HEK293 (cell line): ENCODE measurements at regions not wholly inside any gene's neighbourhood (a gene's known extent, or its start where the extent isn't known, plus 50 kb on each side); places are given as distances from the start of the nearest gene placed in this dataset.

ENCODE experiments used
- CTCF ChIA-PET: fragments of 350-600 bp; formaldehyde crosslinking; extraction: SDS; loops from one replicate; lab custom pipeline; 2021; ENCODE audit warnings: antibody characterized with exemption; lab: Yijun Ruan, JAX
- POLR2A ChIA-PET: fragments of 300-600 bp; formaldehyde crosslinking; extraction: SDS; loops from one replicate; lab custom pipeline; 2020; ENCODE audit warnings: antibody characterized with exemption, inconsistent platforms; lab: Yijun Ruan, JAX
- H3K27ac ChIP-seq: fragments of 200-500 bp; sonication (Bioruptor generic); 2 replicates; pipeline ENCODE4 v1.5.1; 2014; ENCODE audit warnings: low read depth, low read length, control low read depth, inconsistent platforms; ENCODE audit errors: extremely low read depth
- H3K36me3 ChIP-seq, 2 experiments: fragments of 200-500 bp in 1 of 2; sonication (Bioruptor generic) in 1 of 2; 1 replicate in 1 of 2; 2 replicates in 1 of 2; pipeline ENCODE4 v1.5.1; 2014 to 2017; ENCODE audit warnings: inconsistent platforms in 2 of 2, low read length in 2 of 2; ENCODE audit not compliant: control insufficient read depth in 2 of 2, insufficient read depth in 1 of 2
- H3K4me1 ChIP-seq: fragments of 200-500 bp; sonication (Bioruptor generic); 2 replicates; pipeline ENCODE4 v1.5.1; 2014; ENCODE audit warnings: mild to moderate bottlenecking, low read length, inconsistent platforms; ENCODE audit not compliant: control insufficient read depth, insufficient read depth
- H3K4me3 ChIP-seq: 2 replicates; pipeline ENCODE4 v1.5.1; 2011; ENCODE audit warnings: low read depth, mild to moderate bottlenecking, control low read depth, low read length, moderate library complexity
- H3K9me3 ChIP-seq: fragments of 200-500 bp; sonication (Bioruptor generic); 2 replicates; pipeline ENCODE4 v1.5.1; 2014; ENCODE audit warnings: low read depth, low read length, inconsistent platforms; ENCODE audit not compliant: control insufficient read depth, insufficient read depth
- HOXA7 ChIP-seq: sonication (generic); formaldehyde crosslinking; IDR thresholded peaks from 2 replicates; pipeline ENCODE4 v1.8.1; 2022; ENCODE audit warnings: missing genetic modification reagents, borderline replicate concordance
- SP7 ChIP-seq: fragments of 450-650 bp; formaldehyde crosslinking; IDR thresholded peaks from 2 replicates; pipeline ENCODE4 v1.5.1; 2016; ENCODE audit warnings: missing biosample characterization, missing genetic modification characterization
- YY2 ChIP-seq: fragments of 450-650 bp; formaldehyde crosslinking; IDR thresholded peaks from 2 replicates; pipeline ENCODE4 v1.5.1; 2016; ENCODE audit warnings: missing biosample characterization, missing genetic modification characterization
- ZBTB48 ChIP-seq: fragments of 450-650 bp; formaldehyde crosslinking; IDR thresholded peaks from 2 replicates; pipeline ENCODE4 v1.5.1; 2016; ENCODE audit warnings: missing biosample characterization, missing genetic modification characterization
- ZFHX2 ChIP-seq: fragments of 450-650 bp; formaldehyde crosslinking; conservative IDR thresholded peaks from 2 replicates; pipeline ENCODE4 v1.5.1; 2016; ENCODE audit warnings: missing biosample characterization, missing genetic modification characterization
- ZFP37 ChIP-seq: fragments of 450-650 bp; formaldehyde crosslinking; IDR thresholded peaks from 2 replicates; pipeline ENCODE4 v1.5.1; 2016; ENCODE audit warnings: missing biosample characterization, missing genetic modification characterization
- ZNF133 ChIP-seq: fragments of 450-650 bp; formaldehyde crosslinking; IDR thresholded peaks from 2 replicates; pipeline ENCODE4 v1.5.1; 2016; ENCODE audit warnings: missing biosample characterization, missing genetic modification characterization
- ZNF223 ChIP-seq: fragments of 450-650 bp; formaldehyde crosslinking; IDR thresholded peaks from 2 replicates; pipeline ENCODE4 v1.5.1; 2016; ENCODE audit warnings: missing biosample characterization, missing genetic modification characterization
- ZNF280D ChIP-seq: fragments of 450-650 bp; formaldehyde crosslinking; IDR thresholded peaks from 2 replicates; pipeline ENCODE4 v1.5.1; 2016; ENCODE audit warnings: missing biosample characterization, missing genetic modification characterization
- ZNF292 ChIP-seq: fragments of 450-650 bp; formaldehyde crosslinking; IDR thresholded peaks from 2 replicates; pipeline ENCODE4 v1.5.1; 2016; ENCODE audit warnings: low read depth, missing biosample characterization, missing genetic modification characterization, borderline replicate concordance
- ZNF324 ChIP-seq: fragments of 450-650 bp; formaldehyde crosslinking; IDR thresholded peaks from 2 replicates; pipeline ENCODE4 v1.5.1; 2016; ENCODE audit warnings: missing biosample characterization, missing genetic modification characterization
- ZNF37A ChIP-seq: fragments of 450-650 bp; IDR thresholded peaks from 2 replicates; pipeline ENCODE4 v1.5.1; 2018; ENCODE audit warnings: missing biosample characterization, missing genetic modification characterization
- ZNF510 ChIP-seq: fragments of 450-650 bp; formaldehyde crosslinking; IDR thresholded peaks from 2 replicates; pipeline ENCODE4 v1.5.1; 2018; ENCODE audit warnings: mild to moderate bottlenecking, missing genetic modification characterization, missing biosample characterization; ENCODE audit not compliant: insufficient replicate concordance
- ZNF548 ChIP-seq: fragments of 450-650 bp; formaldehyde crosslinking; IDR thresholded peaks from 2 replicates; pipeline ENCODE4 v1.5.1; 2016; ENCODE audit warnings: missing biosample characterization, missing genetic modification characterization
- ZNF660 ChIP-seq: fragments of 450-650 bp; IDR thresholded peaks from 2 replicates; pipeline ENCODE4 v1.5.1; 2018; ENCODE audit warnings: missing biosample characterization, mild to moderate bottlenecking, missing genetic modification characterization
- ZNF701 ChIP-seq: fragments of 450-650 bp; formaldehyde crosslinking; IDR thresholded peaks from 2 replicates; pipeline ENCODE4 v1.5.1; 2016; ENCODE audit warnings: missing biosample characterization, missing genetic modification characterization
- ZNF792 ChIP-seq: fragments of 450-650 bp; formaldehyde crosslinking; IDR thresholded peaks from 2 replicates; pipeline ENCODE4 v1.5.1; 2016; ENCODE audit warnings: missing biosample characterization, missing genetic modification characterization
- ZSCAN16 ChIP-seq: fragments of 450-650 bp; formaldehyde crosslinking; IDR thresholded peaks from 2 replicates; pipeline ENCODE4 v1.5.1; 2016; ENCODE audit warnings: missing biosample characterization, missing genetic modification characterization
- ZSCAN5A ChIP-seq: fragments of 450-650 bp; formaldehyde crosslinking; IDR thresholded peaks from 2 replicates; pipeline ENCODE4 v1.5.1; 2016; ENCODE audit warnings: missing biosample characterization, missing genetic modification characterization
- TF ChIP-seq, protein P1 (sequence below): fragments of 450-650 bp; formaldehyde crosslinking; IDR thresholded peaks from 2 replicates; pipeline ENCODE4 v1.5.1; 2016; ENCODE audit warnings: missing biosample characterization, missing genetic modification characterization
- TF ChIP-seq, protein P2 (sequence below): fragments of 450-650 bp; formaldehyde crosslinking; IDR thresholded peaks from 2 replicates; pipeline ENCODE4 v1.5.1; 2017; ENCODE audit warnings: missing biosample characterization, mild to moderate bottlenecking, missing genetic modification characterization, moderate library complexity

DNA sequence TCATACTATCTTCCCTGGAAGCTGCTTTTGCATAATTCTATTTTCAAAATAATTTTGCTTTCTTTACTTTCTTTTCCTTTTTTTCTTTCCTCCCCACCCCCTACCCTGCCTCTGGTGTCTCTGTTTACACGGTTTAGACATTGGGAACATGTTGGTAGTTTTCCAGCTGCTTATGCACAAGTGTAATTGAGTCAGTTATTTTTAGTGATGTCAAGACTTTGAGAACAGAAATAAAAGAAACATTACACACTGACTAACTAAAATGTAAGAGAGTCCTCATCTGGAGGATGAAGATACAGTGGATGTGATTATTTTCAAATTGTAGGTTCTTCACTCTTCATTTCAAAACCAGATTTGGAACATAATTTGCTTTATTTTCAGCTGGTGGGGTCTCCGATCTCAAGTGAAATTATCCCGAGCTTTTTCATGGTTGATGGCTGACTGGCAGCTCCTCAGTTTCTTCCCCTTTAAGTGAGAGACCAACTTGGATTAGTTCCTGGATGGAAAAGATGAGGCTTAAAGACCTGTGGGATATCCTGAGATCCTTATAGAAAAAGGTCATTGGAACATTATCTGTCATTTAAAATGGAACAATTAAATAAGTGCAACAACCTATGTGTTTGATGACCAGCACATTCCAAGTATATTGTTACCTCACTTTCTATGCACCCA, 154.4 kb upstream of the ZNF462 start (continued):
- TF ChIP-seq ZNF280D, result no peak
- TF ChIP-seq ZNF510 (tag by site-specific recombination), result no peak
- TF ChIP-seq ZNF792 (tag by site-specific recombination), result no peak
- no peak for TF ChIP-seq ZNF548
- no peak for TF ChIP-seq ZNF701
- no peak for TF ChIP-seq ZNF133 (tag by site-specific recombination)

- no peaks in the 10 kb centered on the region for H3K4me1 ChIP-seq
- no peak overlapping the region for H3K4me3 ChIP-seq
- no peaks in the 10 kb centered on the region for H3K9me3 ChIP-seq
- no peaks in the 10 kb centered on the region for H3K36me3 ChIP-seq
- H3K27ac ChIP-seq, result no peak overlapping the region
- TF ChIP-seq ZBTB48 (no peak), ZNF280D (no peak), ZNF37A (tag by site-specific recombination) (no peak), ZNF660 (tag by site-specific recombination) (no peak), YY2 (tag by site-specific recombination) (no peak), ZNF223 (tag by site-specific recombination) (no peak), ZFHX2 (no peak), HOXA7 (CRISPR knock-in tag) (no peak)
- TF ChIP-seq, protein P1, sequence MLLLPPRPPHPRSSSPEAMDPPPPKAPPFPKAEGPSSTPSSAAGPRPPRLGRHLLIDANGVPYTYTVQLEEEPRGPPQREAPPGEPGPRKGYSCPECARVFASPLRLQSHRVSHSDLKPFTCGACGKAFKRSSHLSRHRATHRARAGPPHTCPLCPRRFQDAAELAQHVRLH (tag by site-specific recombination), result no peak
- ChIA-PET CTCF (interaction anchor here (0.5 kb wide), 1 partner anchor 41 kb away, joined by 3 read pairs; no protein-coding TSS in a partner anchor), POLR2A (no interaction called here)
Observed at GRCh38 chr9:106712279-106712678, 150.7 kb upstream of the ZNF462 start.

DNA sequence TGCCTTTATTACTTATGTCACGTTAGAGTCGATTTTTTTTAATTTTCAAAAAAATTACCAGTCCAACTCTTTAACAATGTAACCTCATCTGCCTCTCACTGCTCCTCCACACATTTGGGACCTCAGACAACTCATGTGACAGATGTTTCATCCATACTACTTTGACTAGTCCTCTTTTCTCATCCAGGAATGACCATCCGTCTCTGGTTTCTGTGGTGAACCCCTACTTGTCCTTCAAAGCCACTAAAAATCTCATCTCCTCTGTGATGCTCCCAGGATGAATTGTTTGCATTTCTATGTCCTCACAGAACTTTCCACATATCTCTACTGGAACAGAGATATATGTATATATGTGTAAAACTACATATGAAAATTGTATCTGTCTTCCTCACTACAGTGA, 149.8 kb upstream of the ZNF462 start:
- no peaks in the 10 kb centered on the region for H3K4me1 ChIP-seq
- no peak overlapping the region for H3K4me3 ChIP-seq
- H3K27ac ChIP-seq, result no peak overlapping the region
- ChIA-PET POLR2A (no interaction called here), CTCF (no interaction called here)
- H3K9me3 ChIP-seq, result no peaks in the 10 kb centered on the region
- H3K36me3 ChIP-seq, result no peaks in the 10 kb centered on the region
- TF ChIP-seq ZNF324 (tag by site-specific recombination) (no peak), SP7 (tag by site-specific recombination) (no peak), ZNF292 (tag by site-specific recombination) (no peak), ZNF223 (tag by site-specific recombination) (no peak), ZSCAN5A (no peak), ZFP37 (tag by site-specific recombination) (no peak), ZSCAN16 (no peak)
- TF ChIP-seq, protein P2, sequence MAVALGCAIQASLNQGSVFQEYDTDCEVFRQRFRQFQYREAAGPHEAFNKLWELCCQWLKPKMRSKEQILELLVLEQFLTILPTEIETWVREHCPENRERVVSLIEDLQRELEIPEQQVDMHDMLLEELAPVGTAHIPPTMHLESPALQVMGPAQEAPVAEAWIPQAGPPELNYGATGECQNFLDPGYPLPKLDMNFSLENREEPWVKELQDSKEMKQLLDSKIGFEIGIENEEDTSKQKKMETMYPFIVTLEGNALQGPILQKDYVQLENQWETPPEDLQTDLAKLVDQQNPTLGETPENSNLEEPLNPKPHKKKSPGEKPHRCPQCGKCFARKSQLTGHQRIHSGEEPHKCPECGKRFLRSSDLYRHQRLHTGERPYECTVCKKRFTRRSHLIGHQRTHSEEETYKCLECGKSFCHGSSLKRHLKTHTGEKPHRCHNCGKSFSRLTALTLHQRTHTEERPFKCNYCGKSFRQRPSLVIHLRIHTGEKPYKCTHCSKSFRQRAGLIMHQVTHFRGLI (tag by site-specific recombination), result no peak
